ENCODE measurements at regions not wholly inside any gene's neighbourhood (a gene's known extent, or its start where the extent isn't known, plus 50 kb on each side); places are given as distances from the start of the nearest gene placed in this dataset.

DNA sequence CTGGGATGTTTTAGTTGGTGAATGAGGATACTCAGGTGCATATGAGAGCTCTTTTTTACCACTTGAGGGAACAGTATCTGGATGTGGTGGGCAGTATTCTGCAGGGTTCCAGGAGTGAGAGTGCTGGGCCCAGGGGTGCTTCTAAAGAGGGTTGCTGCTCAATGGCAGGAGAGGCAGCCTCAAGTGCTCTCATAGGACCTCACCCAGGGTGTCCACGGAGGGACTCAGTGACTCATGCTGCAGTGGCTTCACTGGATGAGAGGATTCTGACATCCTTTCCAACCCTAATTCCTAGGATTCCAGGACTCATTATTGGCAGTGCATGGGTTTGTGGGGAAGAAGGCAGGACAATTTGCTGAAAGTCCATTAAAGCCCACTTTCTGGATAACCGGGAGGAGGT is 176.6 kb upstream of the FERMT1 start:
- TF ChIP-seq, protein P1, sequence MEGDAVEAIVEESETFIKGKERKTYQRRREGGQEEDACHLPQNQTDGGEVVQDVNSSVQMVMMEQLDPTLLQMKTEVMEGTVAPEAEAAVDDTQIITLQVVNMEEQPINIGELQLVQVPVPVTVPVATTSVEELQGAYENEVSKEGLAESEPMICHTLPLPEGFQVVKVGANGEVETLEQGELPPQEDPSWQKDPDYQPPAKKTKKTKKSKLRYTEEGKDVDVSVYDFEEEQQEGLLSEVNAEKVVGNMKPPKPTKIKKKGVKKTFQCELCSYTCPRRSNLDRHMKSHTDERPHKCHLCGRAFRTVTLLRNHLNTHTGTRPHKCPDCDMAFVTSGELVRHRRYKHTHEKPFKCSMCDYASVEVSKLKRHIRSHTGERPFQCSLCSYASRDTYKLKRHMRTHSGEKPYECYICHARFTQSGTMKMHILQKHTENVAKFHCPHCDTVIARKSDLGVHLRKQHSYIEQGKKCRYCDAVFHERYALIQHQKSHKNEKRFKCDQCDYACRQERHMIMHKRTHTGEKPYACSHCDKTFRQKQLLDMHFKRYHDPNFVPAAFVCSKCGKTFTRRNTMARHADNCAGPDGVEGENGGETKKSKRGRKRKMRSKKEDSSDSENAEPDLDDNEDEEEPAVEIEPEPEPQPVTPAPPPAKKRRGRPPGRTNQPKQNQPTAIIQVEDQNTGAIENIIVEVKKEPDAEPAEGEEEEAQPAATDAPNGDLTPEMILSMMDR (IDR thresholded peaks at IDR 0.05) = no peak
- no peak for TF ChIP-seq POLR2AphosphoS5 (IDR thresholded peaks at IDR 0.05)
- no peak for TF ChIP-seq POLR2A (IDR thresholded peaks at IDR 0.05)
- no peak for TF ChIP-seq EP300 (IDR thresholded peaks at IDR 0.05)
